ENCODE measurements at regions not wholly inside any gene's neighbourhood (a gene's known extent, or its start where the extent isn't known, plus 50 kb on each side); places are given as distances from the start of the nearest gene placed in this dataset.
"Not testable (repeated sequence)": the region's sequence is repeated elsewhere in the genome, so short reads cannot be mapped to it uniquely, and the experiment has no call there.

GRCh38 chrX:134045372-134045771 lies 60.0 kb upstream of the GPC3 start:
- DNase-seq: not testable (repeated sequence)

GRCh38 chrX:134067107-134067506 lies 81.7 kb upstream of the GPC3 start:
- not testable (repeated sequence) for DNase-seq

GRCh38 chrX:134071899-134072298 lies 86.5 kb upstream of the GPC3 start:
- not testable (repeated sequence) for DNase-seq

DNA sequence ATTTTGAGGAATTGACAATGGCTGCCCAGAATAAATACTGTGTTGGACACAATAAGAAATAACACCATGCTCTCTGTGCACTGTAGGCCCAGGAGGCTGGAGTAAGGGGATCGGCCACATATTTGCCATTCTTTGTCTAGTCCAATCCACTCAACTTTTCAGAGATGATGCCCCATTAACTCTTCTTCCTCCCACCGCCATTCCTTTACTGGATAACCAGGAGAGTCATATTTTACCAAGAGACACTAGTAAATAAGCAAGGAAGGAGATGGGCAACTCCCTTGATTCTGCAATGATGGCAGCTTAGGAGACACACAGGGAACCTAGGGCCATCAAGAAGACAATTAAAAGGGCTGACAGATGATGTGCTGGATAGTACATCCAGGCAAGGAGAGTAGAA lies 87.9 kb upstream of the GPC3 start:
- DNase-seq: no peak

DNA sequence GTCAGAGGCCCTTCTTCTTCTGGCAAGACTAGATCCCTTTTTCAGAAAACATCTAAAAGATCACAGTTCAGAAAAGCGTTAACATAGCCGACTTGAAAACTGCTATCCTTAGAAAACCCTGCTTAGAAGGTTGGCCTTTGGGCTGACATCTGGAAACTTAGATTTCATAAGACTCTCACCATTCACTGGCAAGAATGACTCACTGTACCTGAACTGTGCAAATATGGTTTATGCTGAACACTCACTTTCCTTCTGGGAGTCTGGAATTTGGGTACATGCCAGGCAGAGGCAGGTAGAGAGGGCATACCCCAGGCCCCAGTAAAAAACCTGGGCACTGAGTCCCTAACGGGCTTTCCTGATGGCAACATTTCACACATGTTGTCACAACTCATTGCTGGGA lies 88.8 kb upstream of the GPC3 start:
- no peak for DNase-seq

- no peak for DNase-seq
Measured at GRCh38 chrX:134075894-134076718, 90.7 kb upstream of the GPC3 start.

DNA sequence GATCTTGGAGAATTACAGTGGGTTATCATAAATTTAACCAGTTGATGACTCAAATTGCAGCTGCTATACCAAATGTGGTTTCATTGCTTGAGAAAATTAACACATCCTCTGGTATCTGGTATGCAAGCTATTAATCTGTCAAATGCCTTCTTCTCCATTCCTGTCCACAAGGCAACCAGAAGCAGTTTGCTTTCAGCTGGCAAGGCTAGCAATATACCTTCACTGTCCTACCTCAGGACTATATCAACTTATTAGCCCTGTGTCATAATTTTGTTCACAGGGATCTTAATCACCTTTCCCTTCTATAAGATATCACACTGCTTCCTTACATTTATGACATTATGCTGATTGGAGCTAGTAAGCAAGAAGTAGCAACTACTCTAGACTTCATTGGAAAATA lies 110.0 kb upstream of the GPC3 start:
- DNase-seq: no peak

- DNase-seq: no peak
Measured at GRCh38 chrX:134101636-134102035, 116.2 kb upstream of the GPC3 start.

- DNase-seq: no peak
Measured at GRCh38 chrX:134115270-134115669, 121.7 kb upstream of the CCDC160 start.

- no peak for DNase-seq
Measured at GRCh38 chrX:134137341-134137740, 99.6 kb upstream of the CCDC160 start.

DNA sequence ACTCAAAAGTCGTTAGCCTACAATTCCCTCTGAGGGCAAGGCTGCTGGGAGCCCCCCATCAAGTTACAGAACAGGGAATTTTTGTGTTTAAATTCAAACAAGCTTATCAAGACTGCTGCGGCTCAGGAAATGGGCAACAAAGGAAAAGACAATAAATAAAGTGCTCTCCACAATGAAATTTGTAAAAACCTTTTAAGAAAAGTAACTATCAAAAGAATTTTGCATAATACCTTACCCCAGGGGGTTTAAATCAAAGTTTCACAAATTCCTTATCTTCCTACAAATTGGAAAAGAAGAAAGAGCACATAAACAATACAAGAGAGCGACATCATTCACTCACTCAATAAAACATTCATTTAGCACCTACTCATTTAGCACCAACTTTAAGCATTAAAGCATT lies 97.9 kb upstream of the CCDC160 start:
- DNase-seq: no peak

GRCh38 chrX:134144231-134144630 lies 92.8 kb upstream of the CCDC160 start:
- peak in 1 of 5 donors; percentile 36 for DNase-seq

GRCh38 chrX:134146493-134146892 lies 90.5 kb upstream of the CCDC160 start:
- no peak for DNase-seq

DNA sequence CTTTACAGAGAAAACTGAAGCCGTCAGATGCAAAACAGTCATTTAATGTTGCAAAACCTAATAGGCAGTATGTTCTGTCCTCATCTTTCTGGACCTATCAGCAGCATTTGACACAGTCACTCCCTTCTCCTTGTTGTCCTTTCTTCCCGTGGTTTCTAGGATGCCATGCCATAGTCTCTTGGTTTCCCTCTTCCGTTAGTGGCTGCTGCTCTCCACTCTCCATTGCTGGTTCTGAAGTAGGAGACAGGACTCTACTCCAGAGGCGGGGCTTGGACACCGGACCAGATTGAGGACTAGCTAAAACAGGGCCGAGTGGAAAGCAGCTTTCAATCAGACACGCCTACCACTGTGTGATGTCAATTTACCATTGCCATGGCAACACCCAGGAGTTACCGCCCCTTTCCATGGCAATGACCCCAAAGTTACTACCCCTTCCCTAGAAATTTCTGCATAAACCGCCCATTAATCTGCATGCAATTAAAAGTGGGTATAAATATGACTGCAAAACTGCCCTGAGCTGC lies 88.8 kb upstream of the CCDC160 start:
- DNase-seq: no peak

- peak in 1 of 5 donors; percentile 33 for DNase-seq
Measured at GRCh38 chrX:134158821-134159512, 78.0 kb upstream of the CCDC160 start.

- no peak for DNase-seq
Measured at GRCh38 chrX:134161162-134161561, 75.8 kb upstream of the CCDC160 start.

- no peak for DNase-seq
Measured at GRCh38 chrX:134162032-134162431, 75.0 kb upstream of the CCDC160 start.

GRCh38 chrX:134163836-134164235 lies 73.1 kb upstream of the CCDC160 start:
- DNase-seq: no peak

DNA sequence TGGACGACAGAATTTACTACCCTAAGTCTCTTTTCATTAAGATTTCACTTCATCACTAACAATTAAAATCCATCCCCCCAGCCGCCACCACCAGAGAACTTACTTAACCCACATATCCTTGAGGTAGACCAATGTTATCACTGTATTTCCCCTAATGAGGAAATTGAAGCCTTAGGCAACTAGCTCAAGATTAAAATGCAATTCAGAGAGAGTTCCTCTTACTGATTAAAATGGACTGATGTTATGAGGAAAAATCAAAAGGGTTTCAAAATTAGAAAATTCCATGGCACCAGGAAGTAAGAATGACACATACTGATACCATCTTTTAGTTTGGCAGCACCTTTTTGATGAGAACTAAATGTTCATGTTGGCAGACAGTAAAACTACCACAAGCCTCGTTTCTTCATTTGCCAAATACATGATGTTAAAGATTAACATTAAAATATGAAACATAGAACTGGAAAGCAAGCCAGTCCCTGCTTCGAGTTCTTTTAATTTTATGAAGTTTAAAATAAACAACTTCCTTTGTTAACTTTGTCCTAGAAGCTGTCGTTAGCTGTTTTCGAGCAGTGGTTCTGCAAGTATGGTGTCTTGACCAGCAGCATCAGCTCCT lies 69.3 kb upstream of the CCDC160 start:
- DNase-seq: no peak

DNA sequence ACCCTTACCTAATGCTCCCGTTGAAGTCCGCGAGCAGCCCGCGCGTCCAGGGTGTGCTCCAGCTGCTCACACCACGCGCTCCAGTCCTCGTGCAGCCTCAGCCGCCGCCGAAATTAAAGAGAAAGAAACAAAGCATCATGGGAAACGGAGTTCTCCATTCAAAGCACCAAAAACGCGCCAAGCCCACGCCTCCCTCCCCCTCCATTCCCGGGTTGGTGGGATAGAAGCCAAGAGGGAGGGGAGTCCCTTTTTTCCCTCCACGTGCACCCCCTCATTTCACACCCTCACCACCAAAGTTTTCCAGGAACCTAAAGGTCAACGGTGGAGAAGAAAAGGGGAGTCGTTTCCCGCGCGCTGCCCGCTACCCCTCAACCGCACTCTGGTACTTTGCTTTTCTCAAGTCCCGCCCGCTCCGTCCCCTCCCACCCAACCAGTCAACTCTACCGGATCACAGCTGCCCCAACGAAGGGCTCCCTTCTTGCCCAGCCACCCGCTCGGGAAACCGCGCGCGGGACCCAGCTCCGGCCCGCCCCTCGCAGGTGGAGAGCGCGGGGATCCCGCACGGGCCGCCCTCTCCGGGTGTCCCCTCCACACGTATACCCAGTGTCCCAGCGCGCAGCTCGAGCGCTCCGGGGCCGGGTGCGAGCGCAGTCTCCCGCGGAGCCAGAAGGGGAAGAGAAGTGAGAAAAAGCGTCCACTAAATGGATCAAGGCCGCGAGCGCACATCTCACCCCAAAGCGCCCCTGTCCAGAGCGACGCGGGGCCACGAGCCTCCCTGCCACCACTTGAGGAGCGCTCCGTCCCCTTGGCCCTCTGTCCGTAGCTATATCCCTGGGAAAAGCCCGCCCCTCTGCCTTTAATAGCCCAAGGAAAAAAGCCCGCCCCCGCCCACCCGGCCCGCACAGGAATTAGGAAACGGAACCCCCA lies 65.1 kb upstream of the CCDC160 start:
- peak in 3 of 5 donors; percentile 2 to 62 (median 9) for DNase-seq

GRCh38 chrX:134172588-134173259 lies 64.3 kb upstream of the CCDC160 start:
- DNase-seq: peak in 4 of 5 donors; percentile 13 to 64 (median 26)

Measured in T-helper 1 cell (primary cell).